ENCODE measurements at regions not wholly inside any gene's neighbourhood (a gene's known extent, or its start where the extent isn't known, plus 50 kb on each side); places are given as distances from the start of the nearest gene placed in this dataset.

DNA sequence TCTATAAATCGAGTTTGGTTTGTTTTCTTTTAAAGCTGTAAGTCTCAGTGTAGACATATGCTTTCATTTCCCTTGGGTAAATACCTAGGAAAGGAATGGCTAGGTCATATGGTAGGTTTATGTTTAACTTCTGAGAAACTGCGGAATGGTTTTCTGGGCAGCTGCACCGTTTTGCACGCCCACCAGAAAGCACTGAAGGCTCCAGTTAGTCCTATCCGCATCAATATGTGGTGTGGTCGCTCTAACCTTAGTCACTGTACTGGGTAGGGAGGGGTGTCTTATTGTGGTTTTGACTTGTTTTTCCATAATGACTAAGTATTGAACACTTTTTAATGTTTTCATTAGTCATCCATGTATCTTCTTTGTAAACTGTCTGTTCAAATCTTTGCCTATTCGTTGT lies 279.5 kb upstream of the AKR1E2 start:
- Mint-ChIP-seq H3K9me3 (ENCODE audit: low read depth) (no peaks in the 10 kb centered on the region), H3K36me3 (ENCODE audit: low read depth) (no peaks in the 10 kb centered on the region), H3K27ac (ENCODE audit: unreplicated experiment) (peak overlapping the region; percentile 4), H3K27me3 (ENCODE audit: low read depth) (no peaks in the 10 kb centered on the region), H3K4me1 (ENCODE audit: low read depth) (peaks cover 13% of the 10 kb centered on the region), H3K4me3 (ENCODE audit: unreplicated experiment) (no peak overlapping the region)
- no peak for DNase-seq (ENCODE audit: low spot score)
- TF ChIP-seq, protein P1, sequence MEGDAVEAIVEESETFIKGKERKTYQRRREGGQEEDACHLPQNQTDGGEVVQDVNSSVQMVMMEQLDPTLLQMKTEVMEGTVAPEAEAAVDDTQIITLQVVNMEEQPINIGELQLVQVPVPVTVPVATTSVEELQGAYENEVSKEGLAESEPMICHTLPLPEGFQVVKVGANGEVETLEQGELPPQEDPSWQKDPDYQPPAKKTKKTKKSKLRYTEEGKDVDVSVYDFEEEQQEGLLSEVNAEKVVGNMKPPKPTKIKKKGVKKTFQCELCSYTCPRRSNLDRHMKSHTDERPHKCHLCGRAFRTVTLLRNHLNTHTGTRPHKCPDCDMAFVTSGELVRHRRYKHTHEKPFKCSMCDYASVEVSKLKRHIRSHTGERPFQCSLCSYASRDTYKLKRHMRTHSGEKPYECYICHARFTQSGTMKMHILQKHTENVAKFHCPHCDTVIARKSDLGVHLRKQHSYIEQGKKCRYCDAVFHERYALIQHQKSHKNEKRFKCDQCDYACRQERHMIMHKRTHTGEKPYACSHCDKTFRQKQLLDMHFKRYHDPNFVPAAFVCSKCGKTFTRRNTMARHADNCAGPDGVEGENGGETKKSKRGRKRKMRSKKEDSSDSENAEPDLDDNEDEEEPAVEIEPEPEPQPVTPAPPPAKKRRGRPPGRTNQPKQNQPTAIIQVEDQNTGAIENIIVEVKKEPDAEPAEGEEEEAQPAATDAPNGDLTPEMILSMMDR (IDR thresholded peaks at IDR 0.05), result no peak

DNA sequence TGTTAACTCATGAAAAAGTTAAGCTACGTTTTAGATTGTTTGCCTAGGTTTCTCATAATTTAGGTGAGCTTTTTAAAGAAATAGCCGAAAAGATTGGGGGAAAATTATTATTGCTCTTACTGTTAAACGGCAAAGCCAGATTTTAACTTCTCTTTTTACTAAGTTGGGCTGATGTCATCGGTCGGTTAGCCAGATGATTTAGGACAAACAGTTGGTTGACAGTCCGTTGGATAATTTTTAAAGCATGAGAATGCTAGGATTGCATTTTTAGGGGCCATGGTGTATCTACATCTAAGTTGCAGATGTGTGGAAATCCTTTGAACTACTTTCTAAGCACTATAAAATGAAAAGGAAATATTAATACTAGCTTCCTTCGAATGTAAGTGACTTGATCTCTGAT lies 280.9 kb upstream of the AKR1E2 start:
- peaks cover 10% of the 10 kb centered on the region for H3K9me3 Mint-ChIP-seq (ENCODE audit: low read depth)
- no peak for DNase-seq (ENCODE audit: low spot score)
- H3K36me3 Mint-ChIP-seq (ENCODE audit: low read depth), result peaks cover 1% of the 10 kb centered on the region
- H3K27ac Mint-ChIP-seq (ENCODE audit: unreplicated experiment), result no peak overlapping the region
- peaks cover 20% of the 10 kb centered on the region for H3K4me1 Mint-ChIP-seq (ENCODE audit: low read depth)
- TF ChIP-seq, protein P1 (IDR thresholded peaks at IDR 0.05), result no peak
- H3K4me3 Mint-ChIP-seq (ENCODE audit: unreplicated experiment), result no peak overlapping the region
- H3K27me3 Mint-ChIP-seq (ENCODE audit: low read depth), result no peaks in the 10 kb centered on the region

DNA sequence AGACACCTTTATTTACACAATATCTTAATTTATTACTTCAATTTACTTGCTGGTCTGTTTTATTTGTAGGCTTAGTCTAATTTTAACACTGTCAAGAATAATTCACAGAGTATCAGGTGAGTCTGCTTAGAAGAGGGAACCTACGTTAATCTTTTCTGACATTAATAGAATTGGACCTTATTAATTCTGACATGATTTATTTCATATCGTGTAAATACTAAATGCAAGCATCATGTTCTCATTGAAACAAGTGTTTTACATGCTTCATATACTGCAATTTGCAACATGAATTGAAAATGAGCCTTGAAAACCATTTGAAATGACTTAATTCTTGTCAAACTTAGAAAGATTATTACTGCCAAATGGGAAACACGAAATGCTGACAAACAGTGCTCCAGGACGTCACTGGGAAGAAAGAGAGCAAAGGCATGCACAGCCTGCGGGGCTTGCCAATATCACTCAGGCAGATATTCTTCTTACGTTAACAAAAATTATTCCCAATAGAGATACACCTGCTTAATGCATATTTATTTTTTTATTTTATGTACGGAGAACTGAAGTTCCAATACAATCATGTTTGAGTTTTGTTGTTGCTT lies 282.0 kb upstream of the AKR1E2 start:
- Mint-ChIP-seq H3K4me3 (ENCODE audit: unreplicated experiment) (no peak overlapping the region), H3K4me1 (ENCODE audit: low read depth) (peaks cover 20% of the 10 kb centered on the region), H3K27me3 (ENCODE audit: low read depth) (no peaks in the 10 kb centered on the region), H3K9me3 (ENCODE audit: low read depth) (peaks cover 11% of the 10 kb centered on the region), H3K27ac (ENCODE audit: unreplicated experiment) (no peak overlapping the region), H3K36me3 (ENCODE audit: low read depth) (peaks cover 1% of the 10 kb centered on the region)
- TF ChIP-seq, protein P1 (IDR thresholded peaks at IDR 0.05), result no peak
- no peak for DNase-seq (ENCODE audit: low spot score)

DNA sequence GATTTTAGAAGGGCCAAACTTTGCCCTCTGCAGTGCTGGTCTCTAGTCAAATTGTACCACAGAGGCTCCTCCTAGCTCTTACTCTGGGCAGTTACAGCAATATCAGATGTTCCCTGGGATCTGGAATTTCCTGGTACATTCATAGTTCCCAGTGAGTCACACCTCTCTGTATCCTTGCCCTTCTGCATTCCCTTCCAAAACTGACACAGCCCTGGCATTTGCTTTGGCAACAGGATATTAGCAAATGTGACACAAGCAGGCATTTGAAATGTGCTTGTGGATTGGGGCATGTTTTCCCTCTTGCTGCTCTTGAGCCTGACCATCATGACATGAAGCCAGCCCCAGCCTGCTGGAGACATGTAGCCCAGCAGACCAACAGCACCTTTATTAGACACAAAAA lies 284.7 kb upstream of the AKR1E2 start:
- peaks cover 14% of the 10 kb centered on the region for H3K4me1 Mint-ChIP-seq (ENCODE audit: low read depth)
- H3K27ac Mint-ChIP-seq (ENCODE audit: unreplicated experiment), result peak overlapping the region; percentile 90
- TF ChIP-seq, protein P1 (IDR thresholded peaks at IDR 0.05), result peak; percentile 63
- H3K9me3 Mint-ChIP-seq (ENCODE audit: low read depth), result peaks cover 32% of the 10 kb centered on the region
- DNase-seq (ENCODE audit: low spot score), result no peak
- H3K27me3 Mint-ChIP-seq (ENCODE audit: low read depth), result no peaks in the 10 kb centered on the region
- H3K36me3 Mint-ChIP-seq (ENCODE audit: low read depth), result peaks cover 1% of the 10 kb centered on the region
- no peak overlapping the region for H3K4me3 Mint-ChIP-seq (ENCODE audit: unreplicated experiment)

DNA sequence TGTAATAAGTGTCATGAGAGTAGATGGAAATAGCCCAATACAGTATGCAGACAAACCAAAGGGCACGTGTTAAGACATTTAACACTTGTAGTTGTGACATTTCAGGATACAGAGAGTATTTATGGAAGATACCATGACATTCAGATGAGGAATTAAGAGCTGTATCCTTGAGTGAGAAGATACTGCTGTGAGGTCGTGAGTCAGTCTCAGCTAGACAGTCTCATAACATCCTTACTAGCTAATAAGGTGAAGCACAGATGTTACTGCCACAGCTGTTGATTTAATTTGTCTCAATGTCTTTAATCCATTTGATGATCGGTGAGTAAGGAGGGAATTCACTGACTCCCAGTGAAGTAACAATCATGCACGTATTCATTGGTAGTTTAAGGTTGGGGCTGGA lies 288.0 kb upstream of the AKR1E2 start:
- H3K4me3 Mint-ChIP-seq (ENCODE audit: unreplicated experiment), result no peak overlapping the region
- TF ChIP-seq, protein P1 (IDR thresholded peaks at IDR 0.05), result no peak
- no peaks in the 10 kb centered on the region for H3K27me3 Mint-ChIP-seq (ENCODE audit: low read depth)
- H3K27ac Mint-ChIP-seq (ENCODE audit: unreplicated experiment), result no peak overlapping the region
- no peak for DNase-seq (ENCODE audit: low spot score)
- H3K4me1 Mint-ChIP-seq (ENCODE audit: low read depth), result peaks cover 11% of the 10 kb centered on the region
- peaks cover 36% of the 10 kb centered on the region for H3K9me3 Mint-ChIP-seq (ENCODE audit: low read depth)
- peaks cover 1% of the 10 kb centered on the region for H3K36me3 Mint-ChIP-seq (ENCODE audit: low read depth)

Measured in chondrocyte (in vitro differentiated cells).